HG03060 (cell line): ENCODE measurements at regions not wholly inside any gene's neighbourhood (a gene's known extent, or its start where the extent isn't known, plus 50 kb on each side); places are given as distances from the start of the nearest gene placed in this dataset.
"Not testable (repeated sequence)": the region's sequence is repeated elsewhere in the genome, so short reads cannot be mapped to it uniquely, and the experiment has no call there.

Source experiments
- ATAC-seq: cut with Tn5 transposase; IDR thresholded peaks from one replicate; pipeline ENCODE4 v1.9.1; 2021; ENCODE audit warnings: low read depth, moderate number of reproducible peaks; ENCODE audit not compliant: unreplicated experiment

GRCh38 chrX:55813150-55813549, 95.6 kb downstream of the RRAGB start:
- ATAC-seq, result no peak

GRCh38 chrX:55815546-55815945, 98.0 kb downstream of the RRAGB start:
- no peak for ATAC-seq

- ATAC-seq, result no peak
These were observed 98.5 kb downstream of the RRAGB start for GRCh38 chrX:55816023-55816422.

- ATAC-seq, result no peak
These were observed 101.3 kb downstream of the RRAGB start for GRCh38 chrX:55818673-55819375.

- ATAC-seq, result no peak
These were observed 121.9 kb downstream of the RRAGB start for GRCh38 chrX:55839485-55839884.

- ATAC-seq, result no peak
These were observed 124.6 kb downstream of the RRAGB start for GRCh38 chrX:55841962-55842752.

- not testable (repeated sequence) for ATAC-seq
These were observed 149.2 kb downstream of the RRAGB start for GRCh38 chrX:55866779-55867178.

- ATAC-seq, result peak; percentile 76
These were observed 149.7 kb downstream of the RRAGB start for GRCh38 chrX:55867181-55867651.

- peak; percentile 60 for ATAC-seq
These were observed 150.2 kb downstream of the RRAGB start for GRCh38 chrX:55867708-55868107.

GRCh38 chrX:55874807-55875206, 157.3 kb downstream of the RRAGB start:
- ATAC-seq, result no peak

GRCh38 chrX:55883541-55883940, 166.0 kb downstream of the RRAGB start:
- not testable (repeated sequence) for ATAC-seq

GRCh38 chrX:55907968-55908607, 190.5 kb downstream of the RRAGB start:
- peak; percentile 79 for ATAC-seq

GRCh38 chrX:55908661-55909212, 191.2 kb downstream of the RRAGB start:
- ATAC-seq, result no peak

GRCh38 chrX:55919367-55920221, 202.0 kb downstream of the RRAGB start:
- peak; percentile 81 for ATAC-seq

- no peak for ATAC-seq
These were observed 207.0 kb downstream of the RRAGB start for GRCh38 chrX:55924574-55924973.

- ATAC-seq, result not testable (repeated sequence)
These were observed 211.0 kb downstream of the RRAGB start for GRCh38 chrX:55928529-55928928.
